ENCODE measurements at regions not wholly inside any gene's neighbourhood (a gene's known extent, or its start where the extent isn't known, plus 50 kb on each side); places are given as distances from the start of the nearest gene placed in this dataset.
A peak's percentile ranks its signal among the peaks of the same experiment; 100 is the strongest.

- H3K4me3 ChIP-seq (replicated peaks in 1 of 2; ENCODE audit: low read depth in 2 of 2, low read length in 2 of 2), result no peak overlapping the region
- peak; percentile 13 for TF ChIP-seq CTCF (IDR thresholded peaks at IDR 0.05; ENCODE audit: low read depth, low read length)
- DNase-seq (ENCODE audit: low read depth in 2 of 2), result peak in 1 of 2 donors; percentile 28
Measured at GRCh38 chr12:126424696-126425095, 1359.5 kb downstream of the AACS start.

DNA sequence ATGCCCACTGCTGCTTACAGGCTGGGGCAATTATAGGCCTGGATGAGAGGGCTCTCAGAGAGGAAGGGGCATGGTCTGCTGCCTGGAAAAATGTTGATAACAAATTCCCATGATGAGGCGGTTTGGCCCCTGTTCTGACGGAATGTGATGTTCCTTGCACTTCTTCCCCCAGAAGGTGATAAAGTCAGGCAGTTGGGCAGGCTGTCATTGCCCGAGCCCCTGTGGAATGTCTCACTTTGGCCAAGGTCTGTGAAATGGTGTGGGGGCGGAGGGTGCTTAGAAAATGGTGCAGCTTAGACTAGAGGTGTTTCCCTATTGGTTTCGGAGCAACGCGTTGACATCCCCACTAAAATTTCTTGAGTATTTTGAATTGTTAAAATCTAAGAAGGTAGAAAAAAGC lies 1360.0 kb downstream of the AACS start:
- TF ChIP-seq CTCF (IDR thresholded peaks at IDR 0.05; ENCODE audit: low read depth, low read length), result no peak
- DNase-seq (ENCODE audit: low read depth in 2 of 2), result no peak
- H3K4me3 ChIP-seq (replicated peaks in 1 of 2; ENCODE audit: low read depth in 2 of 2, low read length in 2 of 2), result no peak overlapping the region

DNA sequence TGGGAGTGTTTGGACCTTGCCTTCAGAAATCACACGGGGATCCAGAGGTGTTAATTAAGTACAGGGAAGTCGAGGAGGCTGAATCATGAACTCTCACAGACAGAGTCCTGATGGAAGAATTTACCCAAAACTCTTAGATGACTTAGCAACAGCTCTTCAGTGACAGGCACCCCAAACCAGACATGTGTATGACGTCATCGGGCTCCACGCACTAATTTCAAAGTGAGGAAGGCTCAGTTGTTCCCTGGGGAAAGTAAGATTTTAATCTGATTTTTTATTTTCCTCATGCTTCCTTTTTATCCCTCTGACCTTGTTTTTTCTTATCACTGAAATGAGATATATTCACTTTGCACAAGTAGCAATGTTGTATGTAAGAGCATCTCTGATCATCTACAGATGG lies 1363.5 kb downstream of the AACS start:
- no peak for DNase-seq (ENCODE audit: low read depth in 2 of 2)
- no peak for TF ChIP-seq CTCF (IDR thresholded peaks at IDR 0.05; ENCODE audit: low read depth, low read length)
- no peak overlapping the region for H3K4me3 ChIP-seq (replicated peaks in 1 of 2; ENCODE audit: low read depth in 2 of 2, low read length in 2 of 2)

DNA sequence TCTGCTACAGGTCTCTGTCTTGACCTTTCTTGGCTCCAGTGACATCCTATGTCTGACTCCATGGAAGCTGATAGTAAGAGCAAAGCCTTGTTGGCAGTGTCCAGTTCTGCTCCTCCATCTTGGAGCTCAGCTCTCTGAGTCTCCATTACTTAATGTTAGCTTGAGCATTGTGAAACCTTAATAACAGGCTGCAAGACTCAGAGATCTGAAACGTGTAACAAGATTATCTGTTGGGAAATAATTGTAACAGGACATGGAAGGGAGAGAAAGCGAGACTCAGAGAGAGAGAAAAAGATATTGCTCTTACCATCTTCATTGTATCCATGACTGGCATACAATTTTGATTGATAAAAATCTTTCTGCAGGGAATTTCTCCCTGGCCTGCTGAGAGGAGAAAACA lies 1365.7 kb downstream of the AACS start:
- no peak for DNase-seq (ENCODE audit: low read depth in 2 of 2)
- TF ChIP-seq CTCF (IDR thresholded peaks at IDR 0.05; ENCODE audit: low read depth, low read length), result no peak
- H3K4me3 ChIP-seq (replicated peaks in 1 of 2; ENCODE audit: low read depth in 2 of 2, low read length in 2 of 2), result no peak overlapping the region

GRCh38 chr12:126431767-126432166 lies 1366.5 kb downstream of the AACS start:
- no peak overlapping the region for H3K4me3 ChIP-seq (replicated peaks in 1 of 2; ENCODE audit: low read depth in 2 of 2, low read length in 2 of 2)
- no peak for TF ChIP-seq CTCF (IDR thresholded peaks at IDR 0.05; ENCODE audit: low read depth, low read length)
- DNase-seq (ENCODE audit: low read depth in 2 of 2), result no peak

DNA sequence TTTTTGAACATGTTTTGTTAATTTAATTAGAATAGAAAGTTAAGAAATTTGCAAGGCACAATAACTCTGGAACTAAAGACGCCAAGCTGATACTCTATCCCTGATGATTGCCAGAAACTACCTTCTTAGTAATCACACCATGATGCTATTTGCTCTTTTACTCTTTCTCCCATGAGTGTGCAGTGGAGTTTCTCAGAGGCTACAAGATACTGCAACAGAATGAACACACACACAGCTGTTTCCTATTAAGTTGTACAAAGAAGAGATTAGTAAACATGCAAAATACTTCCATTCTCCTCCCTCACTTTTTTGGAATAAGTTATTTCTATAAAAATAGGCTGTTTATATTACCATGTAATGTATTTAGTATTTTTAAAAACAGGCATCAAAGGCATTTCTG lies 1367.5 kb downstream of the AACS start:
- DNase-seq (ENCODE audit: low read depth in 2 of 2), result peak in 1 of 2 donors; percentile 5
- no peak overlapping the region for H3K4me3 ChIP-seq (replicated peaks in 1 of 2; ENCODE audit: low read depth in 2 of 2, low read length in 2 of 2)
- TF ChIP-seq CTCF (IDR thresholded peaks at IDR 0.05; ENCODE audit: low read depth, low read length), result no peak

DNA sequence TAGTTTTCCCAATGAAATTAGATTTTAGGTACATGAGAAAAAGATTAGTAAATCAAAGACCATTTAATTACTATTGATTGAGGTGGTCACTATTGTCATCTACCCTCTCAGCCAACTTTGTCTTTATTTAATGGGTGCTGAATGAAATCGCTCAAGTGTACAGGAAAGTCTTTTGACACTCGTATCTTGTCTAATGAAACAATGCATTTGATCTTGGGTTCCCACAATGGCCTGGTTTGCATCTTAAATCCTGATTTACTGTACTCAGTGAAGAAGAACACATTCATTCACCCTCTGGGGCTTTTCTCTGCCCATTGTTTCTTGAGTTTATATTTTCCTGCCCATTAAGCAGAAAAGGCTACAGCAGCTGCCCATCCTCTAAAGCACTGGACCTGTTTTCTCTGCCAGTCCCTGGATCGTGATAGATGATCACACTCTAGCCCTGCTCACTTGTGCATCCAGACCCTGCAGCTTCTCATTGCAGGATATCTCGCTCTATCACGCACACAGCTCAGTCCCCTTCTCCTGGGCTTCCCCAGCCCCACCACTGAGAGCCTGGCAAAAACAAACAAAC lies 1369.3 kb downstream of the AACS start:
- no peak for TF ChIP-seq CTCF (IDR thresholded peaks at IDR 0.05; ENCODE audit: low read depth, low read length)

More for the DNA sequence above, 1369.3 kb downstream of the AACS start:
- DNase-seq (ENCODE audit: low read depth in 2 of 2), result no peak
- no peak overlapping the region for H3K4me3 ChIP-seq (replicated peaks in 1 of 2; ENCODE audit: low read depth in 2 of 2, low read length in 2 of 2)

All from cardiac fibroblast (primary cell).